NCI-H1417 (cell line): ENCODE measurements at regions not wholly inside any gene's neighbourhood (a gene's known extent, or its start where the extent isn't known, plus 50 kb on each side); places are given as distances from the start of the nearest gene placed in this dataset.

Source experiments
- DNase-seq, 3 experiments: peaks; one replicate each; lab custom pipeline; 2025; lab: John Stamatoyannopoulos, UW

GRCh38 chr3:70800951-70801350 lies 488.5 kb upstream of the MDFIC2 start:
- no peak for DNase-seq

- DNase-seq = no peak
These were observed 477.4 kb upstream of the MDFIC2 start for GRCh38 chr3:70789878-70790277.

- no peak for DNase-seq
These were observed 468.4 kb upstream of the MDFIC2 start for GRCh38 chr3:70780790-70781189.

GRCh38 chr3:70779296-70779695 lies 466.9 kb upstream of the MDFIC2 start:
- DNase-seq = no peak

- no peak for DNase-seq
These were observed 463.6 kb upstream of the MDFIC2 start for GRCh38 chr3:70776081-70776480.

GRCh38 chr3:70775257-70775656 lies 462.8 kb upstream of the MDFIC2 start:
- DNase-seq = no peak

- no peak for DNase-seq
These were observed 462.2 kb upstream of the MDFIC2 start for GRCh38 chr3:70774641-70775040.

GRCh38 chr3:70771426-70772147 lies 459.1 kb upstream of the MDFIC2 start:
- DNase-seq = no peak

GRCh38 chr3:70770650-70771049 lies 458.2 kb upstream of the MDFIC2 start:
- DNase-seq = no peak

GRCh38 chr3:70766301-70766700 lies 453.9 kb upstream of the MDFIC2 start:
- DNase-seq = no peak

GRCh38 chr3:70763894-70764293 lies 451.5 kb upstream of the MDFIC2 start:
- no peak for DNase-seq

- DNase-seq = no peak
These were observed 445.2 kb upstream of the MDFIC2 start for GRCh38 chr3:70757658-70758057.

GRCh38 chr3:70755526-70755925 lies 443.1 kb upstream of the MDFIC2 start:
- no peak for DNase-seq

GRCh38 chr3:70754314-70754713 lies 441.9 kb upstream of the MDFIC2 start:
- DNase-seq = no peak

GRCh38 chr3:70753572-70753971 lies 441.1 kb upstream of the MDFIC2 start:
- DNase-seq = peak in 1 of 3 experiments; percentile 0

- DNase-seq = no peak
These were observed 439.6 kb upstream of the MDFIC2 start for GRCh38 chr3:70752051-70752450.

- no peak for DNase-seq
These were observed 436.7 kb upstream of the MDFIC2 start for GRCh38 chr3:70749122-70749521.

- no peak for DNase-seq
These were observed 436.2 kb upstream of the MDFIC2 start for GRCh38 chr3:70748593-70748992.

- no peak for DNase-seq
These were observed 435.4 kb upstream of the MDFIC2 start for GRCh38 chr3:70747847-70748246.

- DNase-seq = no peak
These were observed 432.1 kb upstream of the MDFIC2 start for GRCh38 chr3:70744536-70744935.

- no peak for DNase-seq
These were observed 431.3 kb upstream of the MDFIC2 start for GRCh38 chr3:70743754-70744153.

GRCh38 chr3:70742081-70742480 lies 429.6 kb upstream of the MDFIC2 start:
- DNase-seq = no peak

GRCh38 chr3:70740872-70741271 lies 428.4 kb upstream of the MDFIC2 start:
- DNase-seq = peak in 2 of 3 experiments; percentile 17 to 64

GRCh38 chr3:70740071-70740470 lies 427.6 kb upstream of the MDFIC2 start:
- DNase-seq = peak in 1 of 3 experiments; percentile 5
